Adrenal gland (tissue), 9 donors: ENCODE measurements at regions not wholly inside any gene's neighbourhood (a gene's known extent, or its start where the extent isn't known, plus 50 kb on each side); places are given as distances from the start of the nearest gene placed in this dataset.

Experiments
- DNase-seq, 7 donors: peaks; one replicate each; pipeline ENCODE4 v3.0.0-alpha.2; 2019 to 2020
- H3K27ac ChIP-seq, 5 donors: fragments of 200-600 bp; sonication (generic) in 4 of 5; 1 replicate in 3 of 5; 2 replicates in 2 of 5; pipeline versions ENCODE4 v1.5.1 to v1.8.0; 2016 to 2020; ENCODE audit warnings: mild to moderate bottlenecking in 1 of 5
- H3K27me3 ChIP-seq: fragments of 200-600 bp; 2 replicates; pipeline ENCODE4 v1.8.0; 2021
- H3K36me3 ChIP-seq, 2 donors: fragments of 200-600 bp; replicated peaks in 1 of 2; 1 replicate in 1 of 2; 2 replicates in 1 of 2; pipeline versions ENCODE4 v1.5.1 to v1.8.0; 2018 to 2022
- H3K4me1 ChIP-seq, 2 donors: fragments of 200-600 bp; replicated peaks in 1 of 2; 1 replicate in 1 of 2; 2 replicates in 1 of 2; pipeline versions ENCODE4 v1.5.1 to v1.8.0; 2018 to 2021
- H3K4me3 ChIP-seq, 4 donors: fragments of 200-600 bp; sonication (generic) in 3 of 4; one replicate each; pipeline ENCODE4 v1.5.1; 2016 to 2018
- H3K9me3 ChIP-seq, 3 donors: fragments of 200-600 bp; sonication (generic) in 1 of 3; replicated peaks in 1 of 3; 1 replicate in 2 of 3; 2 replicates in 1 of 3; pipeline versions ENCODE4 v1.5.1 to v1.8.0; 2016 to 2021
- CTCF ChIP-seq, 6 experiments: fragments of 450-650 bp in 4 of 6; fragments of 200-600 bp in 2 of 6; sonication (generic) in 1 of 6; IDR thresholded peaks; 1 replicate in 5 of 6; 2 replicates in 1 of 6; pipeline versions ENCODE4 v1.5.1 to v1.8.0; 2016 to 2021; ENCODE audit warnings: antibody characterized with exemption in 6 of 6, mild to moderate bottlenecking in 2 of 6, moderate library complexity in 1 of 6
- POLR2A ChIP-seq, 2 donors: fragments of 450-650 bp; IDR thresholded peaks; one replicate each; pipeline ENCODE4 v1.6.1; 2017; ENCODE audit warnings: antibody characterized with exemption in 2 of 2, mild to moderate bottlenecking in 2 of 2, moderate library complexity in 1 of 2
- WGBS, 4 donors: extraction: QIAGEN DNeasy Blood & Tissue Kit in 2 of 4; methylation state at CpG; one replicate each; pipeline versions ENCODE4 v1.1.5 to v1.1.7; 2013 to 2017; 5-methylcytosine and 5-hydroxymethylcytosine counted together
- intact Hi-C, 2 donors: fragments of 100-400 bp; cut with DNase I; formaldehyde crosslinking; loops; one replicate each; pipeline versions ENCODE4 v1.14.1 to v1.15.0; 2022 to 2023
- donor health status: healthy with polysubstance abuse.
- donor health status: Bipolar disorder and iron deficiency.
- donor health status: DM: yes; HTN: yes; CAD: no.
- donor health status: DM: no; HTN: no; CAD: no.
- donor health status: DM: no; HTN: no; CAD: no.

GRCh38 chr10:53284615-53285182 is 512.1 kb upstream of the MBL2 start:
- Histone ChIP-seq H3K27me3 (no peaks in the 10 kb centered on the region), H3K4me3 (no peak overlapping the region), H3K9me3 (no peaks in the 10 kb centered on the region), H3K4me1 (no peaks in the 10 kb centered on the region), H3K36me3 (no peaks in the 10 kb centered on the region), H3K27ac (no peak overlapping the region)
- no peak for DNase-seq
- 77 to 84% (median 82%) methylated on average over 4 of the region's 4 CpGs for WGBS, 4 donors
- intact Hi-C loops = no loop called here
- TF ChIP-seq CTCF (IDR thresholded peaks at IDR 0.05) (no peak), POLR2A (IDR thresholded peaks at IDR 0.05) (no peak)

- Histone ChIP-seq H3K9me3 (no peaks in the 10 kb centered on the region), H3K4me3 (no peak overlapping the region), H3K36me3 (no peaks in the 10 kb centered on the region), H3K27me3 (no peaks in the 10 kb centered on the region), H3K27ac (no peak overlapping the region), H3K4me1 (no peaks in the 10 kb centered on the region)
- 77 to 80% (median 79%) methylated on average over 1 of the region's 1 CpG for WGBS, 4 donors
- DNase-seq = no peak
- no peak for TF ChIP-seq POLR2A (IDR thresholded peaks at IDR 0.05)
- no peak for TF ChIP-seq CTCF (IDR thresholded peaks at IDR 0.05)
- intact Hi-C loops = no loop called here
Measured at GRCh38 chr10:53276797-53277196, 504.2 kb upstream of the MBL2 start.

- H3K4me1 ChIP-seq = no peaks in the 10 kb centered on the region
- H3K9me3 ChIP-seq = no peaks in the 10 kb centered on the region
- H3K4me3 ChIP-seq = no peak overlapping the region
- H3K27ac ChIP-seq = no peak overlapping the region
- no peaks in the 10 kb centered on the region for H3K36me3 ChIP-seq
- 39 to 61% (median 53%) methylated on average over 2 of the region's 2 CpGs for WGBS, 4 donors
- no peak for TF ChIP-seq POLR2A (IDR thresholded peaks at IDR 0.05)
- H3K27me3 ChIP-seq = no peaks in the 10 kb centered on the region
- DNase-seq = no peak
- intact Hi-C loops = no loop called here
Measured at GRCh38 chr10:53269482-53269881, 496.9 kb upstream of the MBL2 start.

GRCh38 chr10:53260213-53260612 is 487.6 kb upstream of the MBL2 start:
- 49 to 64% (median 59%) methylated on average over 1 of the region's 1 CpG for WGBS, 4 donors
- no peaks in the 10 kb centered on the region for H3K4me1 ChIP-seq
- no peak overlapping the region for H3K4me3 ChIP-seq
- no peak overlapping the region for H3K27ac ChIP-seq
- no peak for DNase-seq
- H3K27me3 ChIP-seq = no peaks in the 10 kb centered on the region
- TF ChIP-seq POLR2A (IDR thresholded peaks at IDR 0.05) = no peak
- TF ChIP-seq CTCF (IDR thresholded peaks at IDR 0.05) = no peak
- intact Hi-C loops = no loop called here
- no peaks in the 10 kb centered on the region for H3K36me3 ChIP-seq
- no peaks in the 10 kb centered on the region for H3K9me3 ChIP-seq

GRCh38 chr10:53256623-53257022 is 484.0 kb upstream of the MBL2 start:
- intact Hi-C loops = no loop called here
- Histone ChIP-seq H3K4me3 (no peak overlapping the region), H3K4me1 (no peaks in the 10 kb centered on the region), H3K36me3 (no peaks in the 10 kb centered on the region), H3K9me3 (no peaks in the 10 kb centered on the region), H3K27me3 (no peaks in the 10 kb centered on the region), H3K27ac (no peak overlapping the region)
- TF ChIP-seq CTCF (IDR thresholded peaks at IDR 0.05) (no peak), POLR2A (IDR thresholded peaks at IDR 0.05) (no peak)
- DNase-seq = no peak
